Skin epidermis (tissue), 12 donors: ENCODE measurements at regions not wholly inside any gene's neighbourhood (a gene's known extent, or its start where the extent isn't known, plus 50 kb on each side); places are given as distances from the start of the nearest gene placed in this dataset.
"Not testable (repeated sequence)": the region's sequence is repeated elsewhere in the genome, so short reads cannot be mapped to it uniquely, and the experiment has no call there.

Experiments used
- H3K27ac ChIP-seq, 21 experiments: fragments of 200-600 bp; sonication (generic) in 11 of 21; one replicate each; pipeline ENCODE4 v1.5.0; 2020; ENCODE audit warnings: mild to moderate bottlenecking in 3 of 21, inconsistent platforms in 2 of 21, moderate library complexity in 2 of 21
- H3K4me3 ChIP-seq, 7 experiments: fragments of 200-600 bp; sonication (generic) in 2 of 7; one replicate each; pipeline ENCODE4 v1.5.0; 2020; ENCODE audit warnings: inconsistent platforms in 2 of 7, mild to moderate bottlenecking in 2 of 7, moderate library complexity in 1 of 7

DNA sequence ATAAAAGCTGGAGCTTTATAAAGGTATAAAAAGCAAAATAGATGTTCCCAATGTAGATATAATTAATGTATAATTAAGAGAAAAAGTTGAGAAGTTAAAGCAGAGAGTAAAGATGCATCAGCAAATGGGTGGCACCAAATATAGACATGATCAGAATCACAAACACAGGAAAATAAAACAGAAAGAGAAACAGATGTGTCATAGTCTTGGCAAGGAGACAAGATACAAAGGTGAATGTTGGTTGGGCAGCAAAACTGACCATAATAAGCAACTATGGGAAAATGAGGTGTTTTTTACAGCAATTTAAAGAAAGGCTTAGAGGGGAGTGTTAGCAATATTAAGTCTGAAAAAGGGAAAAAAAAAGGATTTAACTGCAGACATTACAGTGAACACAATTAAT lies 135.4 kb upstream of the CLEC14A start:
- no peak overlapping the region for H3K27ac ChIP-seq
- no peak overlapping the region for H3K4me3 ChIP-seq

DNA sequence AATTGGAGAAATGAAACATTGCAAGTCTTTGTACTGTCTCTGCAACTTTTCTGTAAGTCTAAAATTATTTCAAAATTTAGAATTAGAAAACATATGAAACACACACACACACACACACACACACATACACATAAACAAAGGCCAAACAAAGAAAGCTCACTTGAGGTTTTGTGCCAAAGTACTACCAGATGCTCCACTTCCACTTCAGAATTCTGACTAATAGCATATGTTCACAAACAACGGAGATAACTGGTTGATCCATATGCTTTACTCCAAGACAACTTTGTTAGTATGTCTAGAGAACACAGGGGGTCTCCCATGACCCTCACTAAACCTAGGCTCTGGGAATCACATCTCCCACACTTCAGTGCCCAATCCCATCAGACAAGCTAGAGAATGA lies 133.8 kb upstream of the CLEC14A start:
- Histone ChIP-seq H3K4me3 (no peak overlapping the region), H3K27ac (no peak overlapping the region)

DNA sequence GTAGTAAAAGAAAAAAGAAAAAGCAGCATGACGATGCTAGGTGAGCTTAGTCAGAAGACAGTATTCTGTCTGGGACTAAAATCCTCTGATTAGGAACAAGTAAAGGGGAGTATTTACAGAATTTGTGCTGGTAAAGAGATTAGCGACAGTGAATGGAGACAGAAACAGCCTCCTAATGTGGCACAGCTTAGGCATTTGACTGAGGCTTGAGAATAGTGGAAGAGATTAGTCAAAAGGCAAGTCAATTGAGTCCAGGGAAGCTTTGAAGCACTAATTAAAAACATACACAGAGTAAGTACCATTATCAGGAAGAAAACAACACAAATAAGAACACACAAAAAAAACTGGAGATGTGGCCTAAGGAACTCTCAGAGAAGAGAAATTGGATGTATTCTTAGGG lies 131.9 kb upstream of the CLEC14A start:
- no peak overlapping the region for H3K27ac ChIP-seq
- H3K4me3 ChIP-seq, result no peak overlapping the region

DNA sequence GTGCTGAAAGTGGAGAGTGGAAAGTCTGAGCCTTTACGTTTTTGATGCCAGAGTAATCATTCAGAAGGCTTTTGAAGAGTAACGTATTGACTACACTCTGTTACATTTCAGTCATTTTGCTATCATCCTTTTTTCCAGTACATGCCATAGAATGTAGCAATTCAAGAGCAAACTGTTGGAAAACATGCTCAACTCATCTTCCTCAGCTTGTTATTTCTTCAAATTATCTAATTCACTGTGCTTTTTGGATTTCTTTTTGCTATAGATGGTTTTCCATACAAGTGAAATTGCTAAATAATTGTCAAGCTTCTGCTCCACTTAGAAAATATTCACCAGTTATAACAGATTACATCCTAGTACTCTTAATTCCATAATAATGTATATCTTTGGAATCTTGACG lies 129.9 kb upstream of the CLEC14A start:
- H3K27ac ChIP-seq, result no peak overlapping the region

DNA sequence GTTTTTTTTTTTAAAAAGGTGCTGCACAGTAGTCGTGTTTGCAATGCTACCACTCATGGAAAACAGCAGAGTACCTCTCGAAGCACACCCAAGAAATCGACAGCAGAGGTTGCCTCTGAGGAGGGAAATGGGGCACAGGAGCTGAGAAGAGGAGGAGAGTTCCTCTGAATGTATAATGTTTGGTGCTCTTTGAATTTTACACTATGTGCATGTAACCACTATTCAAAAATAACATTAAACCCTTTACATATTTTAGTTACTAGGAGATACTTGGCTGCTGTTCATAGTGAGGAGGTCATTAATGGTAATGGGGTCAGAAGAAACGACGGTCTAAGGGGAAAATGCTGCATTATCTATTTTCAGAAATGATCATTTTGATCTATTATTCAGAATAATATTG lies 129.4 kb upstream of the CLEC14A start:
- no peak overlapping the region for H3K27ac ChIP-seq
- H3K4me3 ChIP-seq, result no peak overlapping the region

More for the DNA sequence above, 129.9 kb upstream of the CLEC14A start:
- no peak overlapping the region for H3K4me3 ChIP-seq

DNA sequence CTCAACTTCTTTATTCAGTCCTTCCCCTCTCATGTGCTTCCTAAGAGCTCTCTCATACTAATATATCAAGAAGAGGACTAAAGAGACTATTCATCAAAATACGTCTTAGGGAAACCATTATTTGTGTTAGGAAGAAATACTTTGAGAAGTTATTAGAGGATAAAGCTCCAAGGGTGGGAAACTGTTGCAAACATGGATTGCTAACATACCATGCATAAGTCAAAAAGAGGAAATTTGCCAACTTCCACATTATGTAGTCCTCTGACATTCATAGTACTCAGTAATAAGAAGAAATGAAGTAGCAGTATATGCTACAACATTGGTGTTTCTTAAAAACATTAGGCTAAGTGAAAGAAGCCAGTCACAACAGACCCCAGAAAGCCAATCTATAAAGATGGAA lies 128.8 kb upstream of the CLEC14A start:
- Histone ChIP-seq H3K27ac (no peak overlapping the region), H3K4me3 (no peak overlapping the region)

DNA sequence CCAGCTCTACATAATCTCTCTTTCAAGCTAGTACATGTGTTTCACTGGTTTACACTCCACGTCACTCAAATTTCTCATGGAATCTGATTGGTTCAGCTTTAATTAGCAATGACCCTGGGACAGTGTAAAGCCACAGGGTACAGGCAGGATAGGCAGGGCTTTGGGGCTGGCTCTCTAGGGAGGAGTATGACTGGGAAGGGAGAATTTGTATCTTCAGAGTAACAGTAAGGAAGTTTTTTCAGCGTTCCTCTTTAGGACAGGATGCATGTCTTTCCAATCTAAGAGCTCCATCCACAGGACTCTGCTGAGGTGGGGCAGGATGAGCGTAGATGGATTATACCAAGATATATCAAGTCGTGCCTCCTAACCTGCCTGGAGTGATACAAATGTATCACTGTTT lies 112.0 kb upstream of the CLEC14A start:
- no peak overlapping the region for H3K4me3 ChIP-seq
- no peak overlapping the region for H3K27ac ChIP-seq

DNA sequence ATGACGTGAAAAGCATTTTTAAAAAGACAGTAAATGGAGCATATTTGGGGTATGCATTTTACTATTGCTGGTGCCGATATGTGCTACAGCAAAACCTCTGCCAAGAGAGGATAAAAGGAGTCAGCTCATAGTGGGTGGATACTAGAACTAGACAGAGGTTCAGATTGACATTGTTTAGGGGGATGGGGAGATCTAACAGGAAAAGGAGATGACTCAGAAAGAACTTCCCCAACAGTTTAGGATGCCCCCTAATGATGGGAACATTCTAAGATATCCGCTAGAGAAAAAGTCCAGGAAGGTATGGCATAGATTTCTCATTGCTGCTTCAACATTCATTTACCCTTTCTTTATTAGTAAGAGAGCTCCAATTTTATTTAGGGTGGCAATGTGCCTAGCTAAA lies 110.5 kb upstream of the CLEC14A start:
- Histone ChIP-seq H3K4me3 (no peak overlapping the region), H3K27ac (no peak overlapping the region)

DNA sequence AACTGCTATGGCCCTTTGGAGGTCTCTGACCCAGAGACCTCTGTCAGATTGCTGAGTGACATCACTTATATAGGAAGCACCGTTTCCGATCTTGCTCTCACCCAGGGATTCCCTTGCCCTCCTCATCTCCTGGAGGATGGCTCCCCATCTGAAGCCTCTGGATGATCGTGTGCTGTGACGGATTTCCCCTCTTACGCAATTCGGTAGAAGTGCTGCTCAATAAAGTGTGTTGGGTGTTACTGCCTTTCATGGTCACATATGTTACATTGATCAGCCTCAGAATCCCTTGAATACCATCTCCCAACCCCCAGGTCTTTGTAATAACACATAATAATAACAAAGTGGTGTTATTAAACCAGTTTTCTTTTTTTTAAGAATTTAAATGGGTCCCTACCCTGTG lies 107.3 kb upstream of the CLEC14A start:
- H3K4me3 ChIP-seq, result no peak overlapping the region
- no peak overlapping the region for H3K27ac ChIP-seq

DNA sequence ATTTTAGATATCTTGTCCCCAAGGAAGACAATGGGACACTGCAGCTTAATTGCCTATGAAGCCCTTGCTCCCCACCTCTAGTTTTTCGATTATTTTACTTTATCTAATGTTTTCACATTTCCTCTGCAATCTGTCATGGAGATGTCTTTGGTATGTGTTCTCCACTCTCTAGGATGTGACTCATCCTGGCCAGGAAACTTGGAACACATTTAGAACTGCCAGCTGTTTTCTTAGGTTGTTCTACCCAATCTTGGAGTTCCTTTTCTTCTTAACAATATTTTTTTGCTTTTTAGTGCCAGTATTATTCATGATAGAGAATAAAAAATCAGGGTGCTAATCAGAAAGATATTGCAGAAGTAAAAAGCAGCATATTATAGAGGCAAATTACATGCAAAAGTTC lies 101.7 kb upstream of the CLEC14A start:
- peak overlapping the region in 2 of 21 experiments; percentile 57 to 64 for H3K27ac ChIP-seq
- H3K4me3 ChIP-seq, result no peak overlapping the region

DNA sequence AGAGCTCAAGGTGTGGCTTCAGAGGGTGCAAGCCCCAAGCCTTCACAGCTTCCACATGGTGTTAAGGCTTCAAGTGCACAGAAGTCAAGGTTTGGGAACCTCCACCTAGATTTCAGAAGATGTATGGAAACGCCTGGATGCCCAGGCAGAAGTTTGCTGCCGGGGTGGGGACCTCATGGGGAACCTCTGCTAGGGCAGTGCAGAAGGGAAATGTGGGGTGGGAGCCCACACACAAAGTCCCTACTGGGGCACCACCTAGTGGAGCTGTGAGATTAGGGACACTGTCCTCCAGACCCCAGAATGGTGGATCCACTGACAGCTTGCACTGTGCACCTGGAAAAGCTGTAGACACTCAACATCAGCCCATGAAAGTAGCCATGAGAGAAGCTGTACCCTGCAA lies 99.6 kb upstream of the CLEC14A start:
- H3K27ac ChIP-seq, H3K4me3 ChIP-seq: not testable (repeated sequence)

DNA sequence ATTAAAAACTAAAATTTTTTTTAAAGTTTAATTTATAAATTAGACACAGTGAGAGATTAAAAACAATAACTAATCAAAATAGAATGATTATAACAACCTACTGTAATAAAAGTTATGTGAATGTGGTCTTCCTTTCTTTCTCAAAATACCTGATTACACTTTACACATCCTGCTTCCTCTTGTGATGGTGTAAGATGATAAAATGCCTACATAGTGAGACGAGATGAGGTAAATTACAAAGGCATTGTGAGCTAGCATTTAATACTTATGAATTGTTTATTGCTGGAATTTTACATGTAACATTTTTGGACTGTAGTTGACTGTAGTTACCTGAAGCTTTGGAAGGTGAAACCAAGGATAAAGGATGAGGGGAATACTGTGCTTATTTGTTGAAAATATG lies 94.2 kb upstream of the CLEC14A start:
- Histone ChIP-seq H3K27ac (no peak overlapping the region), H3K4me3 (no peak overlapping the region)

DNA sequence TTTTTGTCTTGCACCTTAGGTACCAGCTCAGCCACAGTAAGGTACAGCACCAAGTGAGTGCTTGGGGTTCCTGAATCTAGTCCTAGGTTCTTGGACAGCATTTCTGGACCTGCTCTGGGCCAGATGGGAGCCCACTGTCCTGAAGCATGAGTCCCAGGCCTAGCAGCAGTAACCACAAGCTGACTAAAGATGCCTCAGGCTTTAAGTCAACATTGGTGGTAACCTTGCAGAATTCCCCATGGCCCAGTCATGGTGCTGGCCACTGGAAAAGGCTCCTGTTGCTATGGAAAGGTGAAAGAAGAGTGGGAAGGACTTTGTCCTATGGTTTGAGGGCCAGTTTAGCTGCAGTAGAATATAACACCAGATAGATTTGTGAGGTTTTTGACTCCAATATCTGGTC lies 86.9 kb upstream of the CLEC14A start:
- no peak overlapping the region for H3K4me3 ChIP-seq

DNA sequence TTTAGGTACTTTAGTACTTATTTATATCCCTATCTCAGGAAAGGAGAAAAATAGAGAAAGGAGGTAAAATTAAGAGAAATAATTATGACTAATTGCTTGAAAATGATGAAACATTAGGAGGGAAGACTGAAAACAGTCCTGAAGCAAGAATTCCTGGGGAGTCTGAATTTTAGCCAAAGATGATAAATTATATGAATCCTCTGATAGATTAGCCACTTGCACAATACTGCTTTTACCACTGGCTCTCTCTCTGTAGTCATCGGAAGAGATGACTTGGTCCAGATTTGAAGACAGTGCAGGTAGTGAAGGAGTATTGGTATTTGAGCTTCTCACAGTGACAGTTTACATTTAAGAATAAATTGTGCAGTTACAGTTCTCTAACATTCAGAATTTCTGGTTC lies 83.8 kb upstream of the CLEC14A start:
- H3K27ac ChIP-seq, result no peak overlapping the region

More for the DNA sequence above, 86.9 kb upstream of the CLEC14A start:
- no peak overlapping the region for H3K27ac ChIP-seq

DNA sequence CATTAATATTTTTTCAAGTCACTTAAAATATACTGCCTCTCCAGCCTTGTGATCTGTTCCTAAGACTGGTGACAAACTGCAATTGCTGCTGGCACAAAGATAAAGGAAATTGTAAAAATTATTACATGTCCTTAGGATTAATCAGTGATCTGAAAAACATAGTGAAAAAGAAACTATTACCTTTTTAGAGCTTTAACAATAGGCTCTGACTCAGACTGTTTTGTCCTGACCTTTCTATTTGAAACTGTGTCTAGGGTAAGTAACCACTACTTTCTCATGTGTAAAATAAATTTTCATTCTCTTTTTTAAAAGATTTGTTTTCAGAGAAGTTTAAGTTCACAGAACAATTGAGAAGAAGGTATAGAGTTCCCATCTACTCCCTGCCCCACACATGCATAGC lies 80.4 kb upstream of the CLEC14A start:
- Histone ChIP-seq H3K4me3 (no peak overlapping the region), H3K27ac (no peak overlapping the region)

More for the DNA sequence above, 83.8 kb upstream of the CLEC14A start:
- no peak overlapping the region for H3K4me3 ChIP-seq

DNA sequence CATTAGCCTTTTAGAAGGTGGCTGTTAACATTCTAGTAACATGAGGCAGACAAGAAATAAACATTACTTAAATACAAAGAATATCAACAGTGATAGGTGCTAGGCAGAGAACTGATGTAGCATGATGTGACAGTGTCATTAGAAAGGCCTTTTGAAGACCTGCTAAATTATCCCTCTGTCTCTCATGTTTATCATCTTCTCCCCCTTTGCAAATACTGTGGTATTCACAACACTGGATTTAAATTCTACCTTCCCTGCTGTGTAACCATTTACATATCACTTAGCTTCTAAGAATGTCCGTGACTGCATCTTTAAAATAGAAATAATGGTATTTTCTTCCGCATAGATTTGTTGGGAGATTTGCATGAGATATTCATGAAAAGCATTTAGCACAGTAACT lies 74.4 kb upstream of the CLEC14A start:
- no peak overlapping the region for H3K27ac ChIP-seq
- no peak overlapping the region for H3K4me3 ChIP-seq

DNA sequence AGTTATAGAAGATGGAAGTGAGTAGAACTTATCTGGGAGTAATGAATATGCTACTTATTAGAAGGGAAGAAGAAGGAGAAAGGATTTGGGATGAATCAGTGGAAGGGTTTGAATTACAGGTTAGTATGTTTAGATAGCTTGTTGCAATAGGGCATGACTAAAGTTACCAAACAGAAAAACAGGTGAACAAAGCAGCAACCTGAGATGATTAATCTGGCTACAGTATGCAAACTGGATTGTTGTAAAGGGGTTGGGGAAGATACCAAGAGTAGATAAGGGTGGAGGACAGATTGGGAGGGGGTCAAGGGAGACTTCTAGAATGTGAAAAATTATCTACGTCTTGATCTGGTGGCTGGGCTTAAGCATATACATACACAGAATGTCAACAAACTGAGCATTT lies 73.4 kb upstream of the CLEC14A start:
- Histone ChIP-seq H3K4me3 (no peak overlapping the region), H3K27ac (no peak overlapping the region)

DNA sequence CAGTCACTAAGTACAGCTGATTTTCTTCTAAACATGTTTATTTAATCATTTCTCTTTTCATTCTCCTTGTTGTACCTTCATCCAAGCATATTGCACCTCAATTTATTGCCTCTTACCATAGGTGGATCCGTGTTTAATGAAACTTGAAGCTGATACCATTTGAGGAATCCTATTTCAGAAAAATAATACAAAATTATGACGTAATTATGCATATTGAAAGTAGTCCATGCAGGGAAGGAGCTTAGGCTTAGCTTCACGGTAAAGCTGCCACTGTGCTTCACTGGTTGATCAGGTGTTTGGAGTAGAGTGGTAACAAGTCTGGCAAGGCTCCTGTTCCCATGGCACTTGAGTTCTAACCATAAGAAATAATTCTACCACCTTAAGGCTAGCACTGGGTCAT lies 61.0 kb upstream of the CLEC14A start:
- Histone ChIP-seq H3K27ac (no peak overlapping the region), H3K4me3 (no peak overlapping the region)

DNA sequence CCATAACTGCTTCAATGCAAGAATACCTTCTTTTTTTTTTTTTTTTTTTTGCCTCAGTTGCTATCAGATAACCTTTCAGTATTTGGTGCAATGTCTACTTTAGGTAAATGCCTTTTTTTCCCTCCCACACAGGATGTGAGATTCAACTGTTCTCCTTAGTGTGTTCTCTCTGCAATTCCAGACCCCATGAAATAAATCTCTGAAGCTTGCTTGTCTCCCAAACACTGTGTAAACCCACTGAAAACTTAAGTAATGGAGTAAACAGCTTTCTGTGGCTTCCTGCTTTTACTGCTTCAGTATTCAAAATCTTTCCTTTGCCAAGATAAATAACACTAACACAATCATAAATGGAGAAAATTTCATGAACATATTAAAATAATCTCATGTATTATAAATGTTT lies 55.8 kb upstream of the CLEC14A start:
- Histone ChIP-seq H3K4me3 (no peak overlapping the region), H3K27ac (no peak overlapping the region)

DNA sequence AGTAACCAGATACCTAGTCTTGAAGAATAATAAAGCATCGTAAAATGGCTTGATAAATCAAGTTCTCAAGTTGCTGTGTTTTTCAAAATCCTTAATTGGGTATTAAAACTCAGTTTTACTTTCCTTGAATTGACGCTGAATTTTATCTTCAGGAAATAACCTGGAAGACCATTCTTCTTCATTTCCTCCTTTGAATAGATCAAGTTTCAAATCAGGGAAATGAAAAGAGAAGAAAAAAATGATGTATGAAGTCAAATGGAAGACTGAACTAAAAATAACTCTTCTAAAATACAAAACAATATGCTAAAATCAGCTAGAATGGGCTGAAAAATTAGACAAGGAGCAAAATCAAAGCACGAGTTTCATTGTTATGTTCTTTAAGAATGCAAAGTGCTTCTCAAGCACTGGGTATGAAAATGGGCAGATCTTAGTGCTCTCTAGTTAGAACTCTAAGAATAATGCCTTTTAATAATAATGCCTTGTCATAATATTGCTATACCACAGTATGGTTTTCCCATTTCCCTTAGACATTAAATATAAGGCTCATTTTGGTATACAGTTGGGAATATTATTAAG lies 54.6 kb upstream of the CLEC14A start:
- Histone ChIP-seq H3K4me3 (no peak overlapping the region), H3K27ac (peak overlapping the region in 4 of 21 experiments; percentile 10 to 39 (median 28))

DNA sequence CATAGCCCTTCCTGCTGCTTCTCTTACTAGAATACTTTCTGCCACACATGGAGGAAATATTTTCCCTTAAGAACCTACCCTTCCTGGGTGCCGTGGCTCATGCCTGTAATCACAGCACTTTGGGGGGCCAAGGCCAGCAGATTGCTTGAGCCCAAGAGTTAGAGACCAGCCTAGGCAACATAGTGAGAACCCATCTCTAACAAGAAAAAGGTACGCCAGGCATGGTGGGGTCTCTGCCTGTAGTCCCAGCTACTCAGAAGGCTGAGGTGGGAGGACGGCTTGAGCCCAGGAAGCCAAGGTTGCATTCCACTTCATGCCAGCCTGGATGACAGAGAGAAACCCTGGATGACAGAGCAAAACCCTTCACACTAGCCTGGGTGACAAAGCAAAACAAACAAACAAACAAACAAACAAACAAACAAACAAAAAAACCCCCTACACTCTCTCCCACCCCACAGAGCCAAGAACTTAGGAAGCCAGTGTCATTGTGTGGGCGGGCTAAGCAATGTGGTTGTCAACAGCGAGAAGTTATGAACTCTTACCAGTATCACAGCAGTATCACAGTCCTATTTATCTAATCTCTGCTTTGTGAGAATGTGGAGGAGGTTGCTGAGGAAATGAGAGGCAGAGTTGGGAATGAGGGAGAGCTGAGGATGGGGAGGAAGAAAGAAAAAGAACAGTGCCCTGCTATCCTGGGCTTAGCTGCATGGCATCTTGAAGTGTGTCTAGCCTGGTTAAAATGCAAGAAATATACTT lies 53.8 kb upstream of the CLEC14A start:
- H3K27ac ChIP-seq, result peak overlapping the region in 4 of 21 experiments; percentile 10 to 39 (median 28)
- no peak overlapping the region for H3K4me3 ChIP-seq
